OCI-LY7 (cell line): ENCODE measurements at regions not wholly inside any gene's neighbourhood (a gene's known extent, or its start where the extent isn't known, plus 50 kb on each side); places are given as distances from the start of the nearest gene placed in this dataset.

Experiments
- BruUV-seq: library from RNA; stranded (reverse); fragments of 400-500 nt; replicated peaks from 2 replicates; lab custom pipeline; 2021; lab: Mats Ljungman, UMichigan
- CTCF ChIA-PET: fragments of 300-600 bp; sonication (Branson Sonifier 250); formaldehyde crosslinking; loops from one replicate; lab custom pipeline; 2022; ENCODE audit warnings: antibody characterized with exemption; ENCODE audit not compliant: unreplicated experiment; lab: Charles Lee
- POLR2A ChIA-PET: fragments of 300-600 bp; sonication (Branson Sonifier 250); formaldehyde crosslinking; loops from one replicate; lab custom pipeline; 2022; ENCODE audit warnings: antibody characterized with exemption; lab: Charles Lee
- DNase-seq: peaks from one replicate; pipeline ENCODE4 v3.0.0-alpha.2; 2015; ENCODE audit warnings: low spot score
- H2AFZ ChIP-seq: fragments of 200-600 bp; sonication (generic), shearing (Covaris generic); 2 replicates; pipeline ENCODE4 v1.6.1; 2014; ENCODE audit warnings: mild to moderate bottlenecking, antibody characterized with exemption, low read length, moderate library complexity
- H3K27ac ChIP-seq: fragments of 200-600 bp; sonication (generic); 2 replicates; pipeline ENCODE4 v1.5.1; 2014; ENCODE audit warnings: mixed run types, low read depth, mild to moderate bottlenecking, moderate library complexity, low read length, inconsistent platforms; ENCODE audit not compliant: poor library complexity, severe bottlenecking
- H3K36me3 ChIP-seq: fragments of 200-600 bp; sonication (generic); 2 replicates; pipeline ENCODE4 v1.6.1; 2014; ENCODE audit warnings: mild to moderate bottlenecking, antibody characterized with exemption, low read length, moderate library complexity, mixed read lengths; ENCODE audit not compliant: insufficient read depth
- H3K4me1 ChIP-seq: fragments of 200-600 bp; sonication (generic); 2 replicates; pipeline ENCODE4 v1.5.1; 2014; ENCODE audit warnings: mild to moderate bottlenecking, low read length; ENCODE audit not compliant: insufficient read depth, poor library complexity, severe bottlenecking
- H3K4me2 ChIP-seq: fragments of 200-600 bp; sonication (generic); 2 replicates; pipeline ENCODE4 v1.6.1; 2014; ENCODE audit warnings: mild to moderate bottlenecking, low read length
- H3K4me3 ChIP-seq: fragments of 200-600 bp; sonication (generic); 2 replicates; pipeline ENCODE4 v1.5.1; 2014; ENCODE audit warnings: mild to moderate bottlenecking, low read depth, low read length; ENCODE audit not compliant: poor library complexity, severe bottlenecking
- H3K79me2 ChIP-seq: fragments of 200-600 bp; sonication (generic); 2 replicates; pipeline ENCODE4 v1.6.1; 2016; ENCODE audit warnings: low read depth, mild to moderate bottlenecking, low read length, moderate library complexity, mixed read lengths; ENCODE audit not compliant: insufficient read depth
- H3K9me2 ChIP-seq: fragments of 200-600 bp; sonication (generic); 2 replicates; pipeline ENCODE4 v1.6.1; 2016; ENCODE audit warnings: mild to moderate bottlenecking, low read length, mixed read lengths; ENCODE audit not compliant: insufficient read depth
- H3K9me3 ChIP-seq: fragments of 200-600 bp; sonication (generic); 2 replicates; pipeline ENCODE4 v1.6.1; 2014; ENCODE audit warnings: mild to moderate bottlenecking, mixed run types, low read length, mixed read lengths
- H4K20me1 ChIP-seq: fragments of 200-600 bp; sonication (generic); 2 replicates; pipeline ENCODE4 v1.6.1; 2014; ENCODE audit warnings: mild to moderate bottlenecking, antibody characterized with exemption, low read length, moderate library complexity, mixed read lengths; ENCODE audit not compliant: insufficient read depth
- EZH2phosphoT487 ChIP-seq: fragments of 200-600 bp; sonication (generic); IDR thresholded peaks from 2 replicates; pipeline ENCODE4 v1.6.1; 2018; ENCODE audit warnings: low read depth, borderline replicate concordance, mild to moderate bottlenecking, mixed run types, antibody characterized with exemption, low read length, moderate library complexity, mixed read lengths
- intact Hi-C: fragments of 100-400 bp; cut with micrococcal nuclease; formaldehyde crosslinking; loops from one replicate; pipeline ENCODE4 v1.10.0; 2022; ENCODE audit not compliant: unreplicated experiment
- TF ChIP-seq, protein P1 (sequence below): fragments of 200-600 bp; sonication (generic); conservative IDR thresholded peaks from 2 replicates; pipeline ENCODE4 v1.5.1; 2014; ENCODE audit warnings: mild to moderate bottlenecking, antibody characterized with exemption, low read length, moderate library complexity, mixed read lengths

DNA sequence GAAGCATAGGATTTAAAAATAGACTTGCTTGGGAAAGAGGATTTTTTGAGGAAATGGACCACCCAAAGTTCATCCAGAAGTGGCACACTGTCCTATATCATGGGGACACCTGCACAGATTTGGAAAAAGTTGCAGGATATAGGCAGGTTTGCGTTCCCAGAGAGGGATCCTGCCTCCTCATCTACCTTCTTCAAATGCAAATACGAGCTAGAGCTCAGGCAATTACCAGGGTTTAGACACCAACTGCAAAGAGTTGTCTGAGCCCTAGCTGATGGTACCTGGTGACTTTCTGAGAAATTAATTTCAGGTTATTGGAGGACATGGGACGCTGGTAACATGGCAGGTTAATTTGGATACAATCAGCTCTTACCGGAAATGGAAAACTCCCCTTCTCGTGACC lies 423.7 kb upstream of the MTPN start:
- Histone ChIP-seq H3K27ac (no peak overlapping the region), H3K36me3 (no peaks in the 10 kb centered on the region), H4K20me1 (no peaks in the 10 kb centered on the region), H3K79me2 (no peaks in the 10 kb centered on the region), H3K4me1 (peaks cover 1% of the 10 kb centered on the region), H3K4me2 (no peak overlapping the region), H3K9me3 (no peaks in the 10 kb centered on the region; the same call in 1 of the 2 replicates), H3K4me3 (no peak overlapping the region), H2AFZ (no peak overlapping the region), H3K9me2 (no peaks in the 10 kb centered on the region)
- CTCF ChIA-PET, result no interaction called here
- intact Hi-C loops, result no loop called here
- POLR2A ChIA-PET, result interaction anchor here (0.6 to 2.0 kb wide), 5 partner anchors 10 to 262 kb away, joined by 3 to 9 read pairs (median 3); no protein-coding TSS in a partner anchor
- TF ChIP-seq EZH2phosphoT487, result no peak
- TF ChIP-seq, protein P1, sequence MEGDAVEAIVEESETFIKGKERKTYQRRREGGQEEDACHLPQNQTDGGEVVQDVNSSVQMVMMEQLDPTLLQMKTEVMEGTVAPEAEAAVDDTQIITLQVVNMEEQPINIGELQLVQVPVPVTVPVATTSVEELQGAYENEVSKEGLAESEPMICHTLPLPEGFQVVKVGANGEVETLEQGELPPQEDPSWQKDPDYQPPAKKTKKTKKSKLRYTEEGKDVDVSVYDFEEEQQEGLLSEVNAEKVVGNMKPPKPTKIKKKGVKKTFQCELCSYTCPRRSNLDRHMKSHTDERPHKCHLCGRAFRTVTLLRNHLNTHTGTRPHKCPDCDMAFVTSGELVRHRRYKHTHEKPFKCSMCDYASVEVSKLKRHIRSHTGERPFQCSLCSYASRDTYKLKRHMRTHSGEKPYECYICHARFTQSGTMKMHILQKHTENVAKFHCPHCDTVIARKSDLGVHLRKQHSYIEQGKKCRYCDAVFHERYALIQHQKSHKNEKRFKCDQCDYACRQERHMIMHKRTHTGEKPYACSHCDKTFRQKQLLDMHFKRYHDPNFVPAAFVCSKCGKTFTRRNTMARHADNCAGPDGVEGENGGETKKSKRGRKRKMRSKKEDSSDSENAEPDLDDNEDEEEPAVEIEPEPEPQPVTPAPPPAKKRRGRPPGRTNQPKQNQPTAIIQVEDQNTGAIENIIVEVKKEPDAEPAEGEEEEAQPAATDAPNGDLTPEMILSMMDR, result no peak
- DNase-seq, result no peak
- no TSS peak for BruUV-seq

GRCh38 chr7:136399385-136399784 lies 422.2 kb upstream of the MTPN start:
- Histone ChIP-seq H3K4me1 (no peaks in the 10 kb centered on the region), H4K20me1 (no peaks in the 10 kb centered on the region), H3K4me2 (no peak overlapping the region), H3K9me2 (no peaks in the 10 kb centered on the region), H3K27ac (no peak overlapping the region), H3K4me3 (no peak overlapping the region), H2AFZ (peak overlapping the region; percentile 23; the same call in 1 of the 2 replicates), H3K36me3 (no peaks in the 10 kb centered on the region), H3K79me2 (no peaks in the 10 kb centered on the region), H3K9me3 (no peaks in the 10 kb centered on the region; the same call in 1 of the 2 replicates)
- DNase-seq, result no peak
- intact Hi-C loops, result loop anchor here (10.0 kb wide), 1 partner anchor 275 kb away; no protein-coding TSS in a partner anchor
- BruUV-seq, result no TSS peak
- CTCF ChIA-PET, result no interaction called here
- POLR2A ChIA-PET, result interaction anchor here (0.6 to 2.0 kb wide), 2 partner anchors 9 to 13 kb away, joined by 3 to 9 read pairs; no protein-coding TSS in a partner anchor
- no peak for TF ChIP-seq EZH2phosphoT487
- TF ChIP-seq, protein P1, result no peak

- H4K20me1 ChIP-seq, result no peaks in the 10 kb centered on the region
- no peak overlapping the region for H3K4me3 ChIP-seq
- no peak overlapping the region for H3K4me2 ChIP-seq
- H2AFZ ChIP-seq, result peak overlapping the region; percentile 6; the same call in 1 of the 2 replicates
- CTCF ChIA-PET, result no interaction called here
- H3K79me2 ChIP-seq, result no peaks in the 10 kb centered on the region
- no peaks in the 10 kb centered on the region for H3K36me3 ChIP-seq
- BruUV-seq, result no TSS peak
- no peaks in the 10 kb centered on the region for H3K9me2 ChIP-seq
- no peak for DNase-seq
- no peak for TF ChIP-seq EZH2phosphoT487
- TF ChIP-seq, protein P1, result no peak
- no peaks in the 10 kb centered on the region for H3K4me1 ChIP-seq
- no peaks in the 10 kb centered on the region for H3K9me3 ChIP-seq
- intact Hi-C loops, result loop anchor here (10.0 kb wide), 1 partner anchor 268 kb away; no protein-coding TSS in a partner anchor
- no peak overlapping the region for H3K27ac ChIP-seq
- POLR2A ChIA-PET, result interaction anchor here (0.6 to 3.6 kb wide), 3 partner anchors 14 to 66 kb away, joined by 3 to 17 read pairs (median 6); no protein-coding TSS in a partner anchor
Measured at GRCh38 chr7:136392856-136393255, 415.7 kb upstream of the MTPN start.
